ENCODE measurements at regions not wholly inside any gene's neighbourhood (a gene's known extent, or its start where the extent isn't known, plus 50 kb on each side); places are given as distances from the start of the nearest gene placed in this dataset.

- Histone ChIP-seq H3K27ac (no peak overlapping the region), H3K4me3 (ENCODE audit: low read depth, low read length) (no peak overlapping the region), H3K36me3 (replicated peaks) (no peaks in the 10 kb centered on the region), H3K27me3 (replicated peaks) (no peaks in the 10 kb centered on the region)
- in situ Hi-C loops (cut with HindIII; ENCODE audit: low pct_ligation_motif_present, low sequenced_read_pairs), result no loop called here
- no peak for DNase-seq
- TF ChIP-seq CTCF (IDR thresholded peaks at IDR 0.05; ENCODE audit: low read depth, low read length, missing control alignments), result no peak
These were observed 99.8 kb upstream of the PMFBP1 start for GRCh38 chr16:72271699-72272240.

- in situ Hi-C loops (cut with HindIII; ENCODE audit: low pct_ligation_motif_present, low sequenced_read_pairs), result no loop called here
- DNase-seq, result no peak
- no peaks in the 10 kb centered on the region for H3K27me3 ChIP-seq (replicated peaks)
These were observed 98.6 kb upstream of the PMFBP1 start for GRCh38 chr16:72270531-72270930.

GRCh38 chr16:72266836-72267235 is 94.9 kb upstream of the PMFBP1 start:
- no peak for DNase-seq
- TF ChIP-seq CTCF (IDR thresholded peaks at IDR 0.05; ENCODE audit: low read depth, low read length, missing control alignments), result no peak
- Histone ChIP-seq H3K27ac (no peak overlapping the region), H3K27me3 (replicated peaks) (no peaks in the 10 kb centered on the region), H3K4me3 (ENCODE audit: low read depth, low read length) (no peak overlapping the region), H3K36me3 (replicated peaks) (no peaks in the 10 kb centered on the region)
- in situ Hi-C loops (cut with HindIII; ENCODE audit: low pct_ligation_motif_present, low sequenced_read_pairs), result no loop called here

More at GRCh38 chr16:72270531-72270930, 98.6 kb upstream of the PMFBP1 start:
- no peak overlapping the region for H3K4me3 ChIP-seq (ENCODE audit: low read depth, low read length)
- no peak overlapping the region for H3K27ac ChIP-seq
- no peaks in the 10 kb centered on the region for H3K36me3 ChIP-seq (replicated peaks)
- TF ChIP-seq CTCF (IDR thresholded peaks at IDR 0.05; ENCODE audit: low read depth, low read length, missing control alignments), result no peak

GRCh38 chr16:72264771-72265170 is 92.8 kb upstream of the PMFBP1 start:
- DNase-seq, result no peak
- no peaks in the 10 kb centered on the region for H3K27me3 ChIP-seq (replicated peaks)
- TF ChIP-seq CTCF (IDR thresholded peaks at IDR 0.05; ENCODE audit: low read depth, low read length, missing control alignments), result no peak
- in situ Hi-C loops (cut with HindIII; ENCODE audit: low pct_ligation_motif_present, low sequenced_read_pairs), result no loop called here
- no peak overlapping the region for H3K27ac ChIP-seq
- H3K4me3 ChIP-seq (ENCODE audit: low read depth, low read length), result no peak overlapping the region
- no peaks in the 10 kb centered on the region for H3K36me3 ChIP-seq (replicated peaks)

DNA sequence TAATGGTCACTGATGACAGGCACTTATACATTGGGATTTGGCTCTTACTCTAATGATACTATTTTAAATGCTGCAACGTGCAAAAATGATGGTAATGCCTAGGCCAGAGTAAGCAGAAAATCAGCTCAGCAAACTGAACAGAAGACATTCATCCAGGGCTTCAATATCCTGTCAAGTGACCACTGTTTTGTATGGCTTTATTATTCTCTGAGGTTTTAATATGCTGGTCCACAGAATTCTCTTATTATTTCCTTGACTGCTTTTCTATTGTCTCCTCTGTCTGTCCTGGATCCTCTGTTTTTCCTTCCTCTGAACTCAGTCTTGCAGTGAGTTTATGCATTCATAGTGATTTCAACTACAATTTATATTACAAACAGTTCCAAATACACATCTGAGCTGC is 90.8 kb upstream of the PMFBP1 start:
- in situ Hi-C loops (cut with HindIII; ENCODE audit: low pct_ligation_motif_present, low sequenced_read_pairs), result no loop called here
- no peak for TF ChIP-seq CTCF (IDR thresholded peaks at IDR 0.05; ENCODE audit: low read depth, low read length, missing control alignments)
- Histone ChIP-seq H3K4me3 (ENCODE audit: low read depth, low read length) (no peak overlapping the region), H3K27me3 (replicated peaks) (no peaks in the 10 kb centered on the region), H3K36me3 (replicated peaks) (no peaks in the 10 kb centered on the region), H3K27ac (no peak overlapping the region)
- DNase-seq, result no peak

- in situ Hi-C loops (cut with HindIII; ENCODE audit: low pct_ligation_motif_present, low sequenced_read_pairs), result no loop called here
- Histone ChIP-seq H3K27me3 (replicated peaks) (no peaks in the 10 kb centered on the region), H3K36me3 (replicated peaks) (no peaks in the 10 kb centered on the region), H3K27ac (no peak overlapping the region), H3K4me3 (ENCODE audit: low read depth, low read length) (no peak overlapping the region)
- no peak for TF ChIP-seq CTCF (IDR thresholded peaks at IDR 0.05; ENCODE audit: low read depth, low read length, missing control alignments)
- DNase-seq, result no peak
These were observed 89.2 kb upstream of the PMFBP1 start for GRCh38 chr16:72261127-72261526.
